HepG2 (cell line): ENCODE measurements at regions not wholly inside any gene's neighbourhood (a gene's known extent, or its start where the extent isn't known, plus 50 kb on each side); places are given as distances from the start of the nearest gene placed in this dataset.

Experiments
- ATAC-seq: fragments of 200-7000 bp; cut with Tn5 transposase; 3 replicates; pipeline ENCODE4 v1.9.1; 2020; ENCODE audit warnings: mild to moderate bottlenecking, moderate library complexity
- BruUV-seq: library from RNA; stranded (reverse); fragments of 400-500 nt; replicated peaks from 2 replicates; lab custom pipeline; 2021; lab: Mats Ljungman, UMichigan
- CTCF ChIA-PET: fragments of 300-600 bp; formaldehyde crosslinking; extraction: SDS; loops from one replicate; lab custom pipeline; 2021; ENCODE audit warnings: low total read pairs, inconsistent platforms, low intra/inter-chr PET ratio; lab: Yijun Ruan, JAX
- POLR2A ChIA-PET: fragments of 350-600 bp; sonication (Branson Sonifier 250); formaldehyde crosslinking; loops from one replicate; lab custom pipeline; 2020; ENCODE audit warnings: antibody characterized with exemption, inconsistent platforms; lab: Yijun Ruan, JAX
- DNase-seq: peaks from one replicate; pipeline ENCODE4 v3.0.0-alpha.2; 2015; ENCODE audit warnings: low spot score
- FAIRE-seq: peaks from 3 replicates; lab custom pipeline; 2011; peaks lifted over from hg19 to GRCh38; lab: Jason Lieb, UNC
- H2AFZ ChIP-seq: one replicate; pipeline ENCODE4 v1.6.1; 2011; ENCODE audit warnings: low read length, inconsistent platforms
- H3K27ac ChIP-seq: fragments of 300-600 bp; 3 replicates; pipeline ENCODE4 v1.8.0; 2011; ENCODE audit warnings: mixed run types, mild to moderate bottlenecking, mixed read lengths, low read length, inconsistent platforms; ENCODE audit not compliant: insufficient read depth; ENCODE audit errors: extremely low read length
- H3K27me3 ChIP-seq, 2 experiments: fragments of 200-600 bp in 1 of 2; 2 replicates in 1 of 2; 3 replicates in 1 of 2; pipeline versions ENCODE4 v1.6.0 to v1.8.0; 2011; ENCODE audit warnings: low read length in 2 of 2, mild to moderate bottlenecking in 2 of 2, moderate library complexity in 2 of 2, inconsistent platforms in 1 of 2; ENCODE audit not compliant: insufficient read depth in 2 of 2, control insufficient read depth in 1 of 2
- H3K36me3 ChIP-seq, 2 experiments: fragments of 200-600 bp in 1 of 2; replicated peaks in 1 of 2; 2 replicates in 1 of 2; 3 replicates in 1 of 2; pipeline versions ENCODE4 v1.5.1 to v1.8.0; 2011; ENCODE audit warnings: low read length in 2 of 2, inconsistent platforms in 1 of 2; ENCODE audit not compliant: insufficient read depth in 2 of 2, control insufficient read depth in 1 of 2
- H3K4me1 ChIP-seq: 2 replicates; pipeline ENCODE4 v1.5.1; 2012; ENCODE audit warnings: low read length, inconsistent platforms; ENCODE audit not compliant: insufficient read depth
- H3K4me2 ChIP-seq: 2 replicates; pipeline ENCODE4 v1.6.0; 2011; ENCODE audit warnings: low read depth, low read length, inconsistent platforms
- H3K4me3 ChIP-seq, 3 experiments: fragments of 200-600 bp in 1 of 3; sonication (generic), shearing (Covaris generic) in 1 of 3; replicated peaks in 1 of 3; 2 replicates each; pipeline ENCODE4 v1.5.1; 2011 to 2016; ENCODE audit warnings: low read length in 3 of 3, inconsistent platforms in 2 of 3, low read depth in 2 of 3, mild to moderate bottlenecking in 2 of 3, control low read depth in 1 of 3, mixed read lengths in 1 of 3; ENCODE audit not compliant: insufficient read depth in 1 of 3
- H3K79me2 ChIP-seq: one replicate; pipeline ENCODE4 v1.6.1; 2011; ENCODE audit warnings: low read length, inconsistent platforms; ENCODE audit not compliant: insufficient read depth
- H3K9ac ChIP-seq: 2 replicates; pipeline ENCODE4 v1.6.0; 2011; ENCODE audit warnings: mild to moderate bottlenecking, low read depth, low read length, inconsistent platforms; ENCODE audit not compliant: insufficient read depth
- H3K9me3 ChIP-seq: 2 replicates; pipeline ENCODE4 v1.5.1; 2012; ENCODE audit warnings: mild to moderate bottlenecking, low read length
- H4K20me1 ChIP-seq: 2 replicates; pipeline ENCODE4 v1.6.0; 2011; ENCODE audit warnings: inconsistent platforms, mild to moderate bottlenecking, low read length, moderate library complexity; ENCODE audit not compliant: insufficient read depth
- FOSL1 ChIP-seq: sonication (generic); formaldehyde crosslinking; IDR thresholded peaks from 2 replicates; pipeline ENCODE4 v1.9.0; 2021; ENCODE audit warnings: missing genetic modification reagents, borderline replicate concordance
- JARID2 ChIP-seq: sonication (generic); formaldehyde crosslinking; IDR thresholded peaks from 2 replicates; pipeline ENCODE4 v1.8.1; 2023; ENCODE audit warnings: missing genetic modification reagents, inconsistent platforms; ENCODE audit not compliant: insufficient replicate concordance
- MEIS1 ChIP-seq: sonication (generic); formaldehyde crosslinking; IDR thresholded peaks from 2 replicates; pipeline ENCODE4 v1.9.0; 2021; ENCODE audit warnings: mild to moderate bottlenecking, missing genetic modification reagents, moderate library complexity, borderline replicate concordance
- MXI1 ChIP-seq: IDR thresholded peaks from 3 replicates; pipeline ENCODE4 v1.6.1; 2012; ENCODE audit warnings: low read depth, low read length, inconsistent platforms, borderline replicate concordance
- PAX8 ChIP-seq: sonication (generic); formaldehyde crosslinking; IDR thresholded peaks from 2 replicates; pipeline ENCODE4 v1.8.0; 2022; ENCODE audit warnings: mild to moderate bottlenecking, missing genetic modification reagents, borderline replicate concordance
- POGZ ChIP-seq: sonication (generic); formaldehyde crosslinking; IDR thresholded peaks from 2 replicates; pipeline ENCODE4 v1.4.0; 2020; ENCODE audit warnings: mild to moderate bottlenecking, missing genetic modification reagents
- REL ChIP-seq: sonication (generic); formaldehyde crosslinking; conservative IDR thresholded peaks from 2 replicates; pipeline ENCODE4 v1.8.0; 2022; ENCODE audit warnings: mild to moderate bottlenecking, missing genetic modification reagents, moderate library complexity
- SETDB1 ChIP-seq: sonication (generic); formaldehyde crosslinking; IDR thresholded peaks from 2 replicates; pipeline ENCODE4 v1.5.1; 2020; ENCODE audit warnings: missing genetic modification reagents, mild to moderate bottlenecking, borderline replicate concordance
- SOX13 ChIP-seq, 3 experiments: fragments of 450-650 bp in 1 of 3; sonication (generic) in 1 of 3; formaldehyde crosslinking in 1 of 3; IDR thresholded peaks in 2 of 3; conservative IDR thresholded peaks in 1 of 3; 2 replicates each; pipeline versions ENCODE4 v1.5.0 to v1.6.1; 2016 to 2020; ENCODE audit warnings: antibody characterized with exemption in 1 of 3, mild to moderate bottlenecking in 1 of 3, missing compliant biosample characterization in 1 of 3, missing genetic modification reagents in 1 of 3, moderate library complexity in 1 of 3
- SP2 ChIP-seq: sonication (generic); formaldehyde crosslinking; IDR thresholded peaks from 2 replicates; pipeline ENCODE4 v1.5.1; 2020; ENCODE audit warnings: mild to moderate bottlenecking, missing genetic modification reagents
- SSRP1 ChIP-seq: IDR thresholded peaks from 2 replicates; pipeline ENCODE4 v1.6.1; 2016; ENCODE audit warnings: control low read depth
- ZBTB46 ChIP-seq: sonication (generic); formaldehyde crosslinking; IDR thresholded peaks from 2 replicates; pipeline ENCODE4 v1.4.0; 2020; ENCODE audit warnings: mild to moderate bottlenecking, missing genetic modification reagents, borderline replicate concordance
- ZBTB7A ChIP-seq: sonication (generic); formaldehyde crosslinking; IDR thresholded peaks from 2 replicates; pipeline ENCODE4 v1.8.0; 2022; ENCODE audit warnings: mild to moderate bottlenecking, missing genetic modification reagents
- ZNF3 ChIP-seq: IDR thresholded peaks from 2 replicates; pipeline ENCODE4 v1.7.0; 2017; ENCODE audit warnings: inconsistent platforms
- ZNF513 ChIP-seq: sonication (generic); formaldehyde crosslinking; conservative IDR thresholded peaks from 2 replicates; pipeline ENCODE4 v1.5.0; 2020; ENCODE audit warnings: missing genetic modification reagents
- ZNF543 ChIP-seq: sonication (generic); formaldehyde crosslinking; IDR thresholded peaks from 2 replicates; pipeline ENCODE4 v1.4.0; 2020; ENCODE audit warnings: mild to moderate bottlenecking, missing genetic modification reagents
- ZNF549 ChIP-seq: sonication (generic); formaldehyde crosslinking; IDR thresholded peaks from 2 replicates; pipeline ENCODE4 v1.5.0; 2020; ENCODE audit warnings: missing genetic modification reagents
- ZSCAN20 ChIP-seq: sonication (generic); formaldehyde crosslinking; IDR thresholded peaks from 2 replicates; pipeline ENCODE4 v1.4.0; 2020; ENCODE audit warnings: missing genetic modification reagents, mild to moderate bottlenecking, borderline replicate concordance
- WGBS: methylation state at CpG from one replicate; pipeline ENCODE4 v1.1.6; 2017; ENCODE audit warnings: low lambda C conversion rate; 5-methylcytosine and 5-hydroxymethylcytosine counted together
- in situ Hi-C: cut with HindIII; loops from 2 replicates; pipeline ENCODE4 v1.10.0; 2017; ENCODE audit warnings: low pct_unique_long_range_greater_than_20kb; ENCODE audit not compliant: extremely low pct_ligation_motif_present
- intact Hi-C: fragments of 100-400 bp; cut with micrococcal nuclease; formaldehyde crosslinking; loops from one replicate; pipeline ENCODE4 v1.10.0; 2022; ENCODE audit not compliant: unreplicated experiment

GRCh38 chrX:65600106-65600505 lies 65.5 kb upstream of the LAS1L start:
- ATAC-seq (no peak), FAIRE-seq (no peak), DNase-seq (no peak)
- Histone ChIP-seq H3K9ac (no peak overlapping the region), H3K9me3 (no peaks in the 10 kb centered on the region), H4K20me1 (no peaks in the 10 kb centered on the region), H3K27me3 (no peaks in the 10 kb centered on the region), H3K4me2 (no peak overlapping the region), H3K27ac (no peak overlapping the region), H3K4me1 (no peaks in the 10 kb centered on the region), H3K4me3 (no peak overlapping the region), H3K79me2 (no peaks in the 10 kb centered on the region), H2AFZ (no peak overlapping the region), H3K36me3 (no peaks in the 10 kb centered on the region)
- WGBS, result 0% methylated on average over 2 of the region's 7 CpGs
- intact Hi-C loops, result no loop called here
- POLR2A ChIA-PET, result no interaction called here
- TF ChIP-seq MEIS1 (CRISPR knock-in tag) (no peak), ZNF549 (no peak), PAX8 (no peak), ZSCAN20 (CRISPR knock-in tag) (no peak), SOX13 (IDR thresholded peaks at IDR 0.05) (no peak), SOX13 (CRISPR knock-in tag; conservative IDR thresholded peaks at IDR 0.05 in 1 of 2, IDR thresholded peaks at IDR 0.05 in 1 of 2) (no peak), FOSL1 (no peak), SP2 (CRISPR knock-in tag) (no peak), MXI1 (no peak), JARID2 (CRISPR knock-in tag) (no peak), REL (no peak), POGZ (no peak), ZNF3 (CRISPR knock-in tag) (no peak), ZBTB46 (CRISPR knock-in tag) (no peak), ZNF513 (CRISPR knock-in tag) (no peak), SETDB1 (CRISPR knock-in tag) (no peak), SSRP1 (CRISPR knock-in tag) (no peak), ZBTB7A (CRISPR knock-in tag) (no peak), ZNF543 (CRISPR knock-in tag) (no peak)
- BruUV-seq, result no TSS peak
- CTCF ChIA-PET, result no interaction called here
- in situ Hi-C loops, result no loop called here
